H1 (cell line): ENCODE measurements at regions not wholly inside any gene's neighbourhood (a gene's known extent, or its start where the extent isn't known, plus 50 kb on each side); places are given as distances from the start of the nearest gene placed in this dataset.

Experiments used
- GABPA ChIP-seq: IDR thresholded peaks from 2 replicates; pipeline ENCODE4 v1.6.1; 2011; ENCODE audit warnings: mild to moderate bottlenecking, low read length, moderate library complexity, borderline replicate concordance; ENCODE audit not compliant: insufficient read depth
- KDM1A ChIP-seq: fragments of 200-600, 300-600 bp; sonication (generic); IDR thresholded peaks from 2 replicates; pipeline ENCODE4 v1.7.1; 2016; ENCODE audit warnings: mild to moderate bottlenecking, low read length, borderline replicate concordance
- PHF8 ChIP-seq: fragments of 200-600 bp; sonication (generic); conservative IDR thresholded peaks from 2 replicates; pipeline ENCODE4 v1.7.1; 2012; ENCODE audit warnings: low read depth, mild to moderate bottlenecking, inconsistent platforms, low read length, moderate library complexity
- TAF1 ChIP-seq: IDR thresholded peaks from 2 replicates; pipeline ENCODE4 v1.6.1; 2011; ENCODE audit warnings: mild to moderate bottlenecking, low read depth, low read length

DNA sequence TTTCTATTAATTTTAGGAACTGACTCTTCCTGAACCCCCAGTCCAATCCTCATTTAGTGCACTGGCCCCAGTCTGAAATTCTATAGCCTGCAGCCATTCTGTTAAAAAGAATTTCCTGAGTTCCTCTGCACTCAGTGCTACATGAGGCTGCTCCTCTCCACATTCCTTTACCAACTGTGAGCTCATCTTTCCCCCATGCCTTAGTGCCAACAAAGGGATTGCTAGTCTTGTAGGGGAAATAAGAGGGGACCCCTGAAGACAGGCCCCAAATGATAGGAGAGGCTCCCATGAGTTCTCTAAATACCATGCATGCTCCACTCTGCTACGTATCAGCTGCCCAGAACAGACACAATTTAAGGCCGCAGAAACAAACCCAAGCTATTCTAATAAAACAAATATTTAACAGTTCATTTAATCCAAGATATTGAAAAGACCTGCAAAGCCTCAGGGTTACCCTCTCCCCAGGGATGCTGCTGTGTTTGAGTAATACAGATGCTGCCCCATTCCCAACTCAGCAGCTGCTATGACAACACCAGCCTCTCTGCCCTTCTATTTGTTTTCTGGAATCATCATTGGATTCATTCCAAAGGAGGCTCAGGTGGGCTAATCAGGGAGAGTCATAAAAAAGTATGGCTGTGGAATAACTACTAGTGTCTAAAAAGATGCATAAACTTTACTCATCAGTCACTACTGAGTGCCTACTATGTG lies 228.5 kb downstream of the TOX3 start (continued):
- TF ChIP-seq KDM1A, result no peak
- no peak for TF ChIP-seq PHF8
- TF ChIP-seq GABPA, result no peak
- no peak for TF ChIP-seq TAF1
